ENCODE measurements at regions not wholly inside any gene's neighbourhood (a gene's known extent, or its start where the extent isn't known, plus 50 kb on each side); places are given as distances from the start of the nearest gene placed in this dataset.
A peak's percentile ranks its signal among the peaks of the same experiment; 100 is the strongest.

DNA sequence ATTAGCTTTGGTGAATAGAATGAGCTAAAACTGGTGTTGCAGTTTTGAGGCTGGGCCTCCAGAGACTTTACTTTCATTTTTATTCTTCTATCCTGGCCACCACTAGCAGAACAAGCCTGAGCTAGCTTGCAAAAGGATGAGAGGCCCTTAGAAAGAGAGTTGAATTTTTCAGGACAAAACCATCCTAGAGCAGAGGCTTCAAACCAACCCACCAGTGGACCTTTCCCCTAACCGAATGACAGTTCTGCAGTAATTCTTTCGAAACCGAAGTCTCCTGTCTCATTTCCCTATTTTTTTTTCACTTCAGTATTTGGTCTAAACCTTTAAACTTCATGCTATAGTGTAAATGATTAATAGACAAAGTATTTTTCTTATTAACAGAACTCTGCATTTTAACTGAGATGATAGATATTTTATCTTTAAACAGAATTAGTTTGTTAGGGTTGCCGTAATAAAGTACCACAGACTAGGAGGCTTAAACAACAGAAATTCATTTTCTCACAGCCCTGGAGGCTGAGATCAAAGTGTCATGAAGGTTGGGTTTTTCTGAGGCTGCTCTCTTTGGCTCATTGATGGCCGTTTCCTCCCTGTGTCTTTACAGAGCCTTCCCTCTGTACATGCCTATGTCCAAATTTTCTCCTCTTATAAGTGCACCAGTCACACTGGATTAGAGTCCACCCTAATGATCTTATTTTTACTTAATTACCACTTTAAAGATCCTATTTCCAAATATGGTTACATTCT lies 80.6 kb upstream of the PAK5 start:
- TF ChIP-seq, protein P1, sequence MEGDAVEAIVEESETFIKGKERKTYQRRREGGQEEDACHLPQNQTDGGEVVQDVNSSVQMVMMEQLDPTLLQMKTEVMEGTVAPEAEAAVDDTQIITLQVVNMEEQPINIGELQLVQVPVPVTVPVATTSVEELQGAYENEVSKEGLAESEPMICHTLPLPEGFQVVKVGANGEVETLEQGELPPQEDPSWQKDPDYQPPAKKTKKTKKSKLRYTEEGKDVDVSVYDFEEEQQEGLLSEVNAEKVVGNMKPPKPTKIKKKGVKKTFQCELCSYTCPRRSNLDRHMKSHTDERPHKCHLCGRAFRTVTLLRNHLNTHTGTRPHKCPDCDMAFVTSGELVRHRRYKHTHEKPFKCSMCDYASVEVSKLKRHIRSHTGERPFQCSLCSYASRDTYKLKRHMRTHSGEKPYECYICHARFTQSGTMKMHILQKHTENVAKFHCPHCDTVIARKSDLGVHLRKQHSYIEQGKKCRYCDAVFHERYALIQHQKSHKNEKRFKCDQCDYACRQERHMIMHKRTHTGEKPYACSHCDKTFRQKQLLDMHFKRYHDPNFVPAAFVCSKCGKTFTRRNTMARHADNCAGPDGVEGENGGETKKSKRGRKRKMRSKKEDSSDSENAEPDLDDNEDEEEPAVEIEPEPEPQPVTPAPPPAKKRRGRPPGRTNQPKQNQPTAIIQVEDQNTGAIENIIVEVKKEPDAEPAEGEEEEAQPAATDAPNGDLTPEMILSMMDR (IDR thresholded peaks at IDR 0.05): no peak
- Histone ChIP-seq H3K4me1 (no peaks in the 10 kb centered on the region), H3K4me3 (no peak overlapping the region), H3K9me3 (no peaks in the 10 kb centered on the region), H3K36me3 (no peaks in the 10 kb centered on the region), H3K27ac (no peak overlapping the region), H3K27me3 (no peaks in the 10 kb centered on the region)
- ATAC-seq: no peak
- no peak for DNase-seq
- intact Hi-C loops (cut with DNase I): no loop called here

DNA sequence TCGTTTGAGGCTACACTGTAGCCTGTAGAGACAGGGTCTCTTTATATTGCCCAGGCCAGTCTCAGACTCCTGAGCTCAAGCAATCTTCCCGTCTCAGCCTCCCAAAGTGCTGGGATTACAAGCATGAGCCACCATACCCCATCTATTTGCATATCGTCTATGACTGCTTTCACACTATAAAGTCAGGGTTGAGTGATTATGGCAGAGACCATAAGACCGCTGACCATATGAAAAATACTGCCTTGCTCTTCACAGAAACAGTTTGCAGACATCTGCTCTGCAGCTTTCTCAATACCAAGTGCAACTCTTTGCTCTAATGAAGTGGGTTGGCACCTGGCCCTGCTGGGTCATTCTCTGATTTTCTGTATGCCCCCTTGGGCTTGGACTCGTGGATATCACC lies 79.5 kb upstream of the PAK5 start:
- intact Hi-C loops (cut with DNase I): no loop called here
- no peak overlapping the region for H3K27ac ChIP-seq
- ATAC-seq (no peak), DNase-seq (peak in 1 of 4 donors; percentile 14)
- no peaks in the 10 kb centered on the region for H3K9me3 ChIP-seq
- TF ChIP-seq, protein P1 (IDR thresholded peaks at IDR 0.05): no peak
- H3K36me3 ChIP-seq: no peaks in the 10 kb centered on the region
- no peak overlapping the region for H3K4me3 ChIP-seq
- H3K27me3 ChIP-seq: no peaks in the 10 kb centered on the region
- H3K4me1 ChIP-seq: no peaks in the 10 kb centered on the region

DNA sequence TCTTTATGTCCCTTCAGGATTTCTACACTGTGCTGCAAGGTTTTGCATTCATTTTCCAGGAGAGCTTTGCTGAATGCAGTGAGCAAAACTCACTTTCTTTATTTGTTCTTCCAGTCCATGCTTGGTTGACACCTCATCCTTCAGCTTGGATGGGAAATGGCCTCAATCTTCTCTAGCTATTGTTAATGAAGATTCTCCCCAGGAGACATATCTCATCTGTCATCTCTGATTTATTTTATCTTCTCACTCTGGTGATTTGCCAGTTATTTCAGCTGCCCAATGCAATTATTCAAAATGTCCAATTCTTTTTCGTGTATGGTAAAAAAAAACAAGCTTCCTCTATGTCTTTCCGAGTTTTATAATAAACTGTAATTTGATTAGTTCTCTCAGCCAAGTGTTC lies 77.9 kb upstream of the PAK5 start:
- TF ChIP-seq, protein P1 (IDR thresholded peaks at IDR 0.05): no peak
- no peak overlapping the region for H3K4me3 ChIP-seq
- DNase-seq (no peak), ATAC-seq (no peak)
- H3K36me3 ChIP-seq: no peaks in the 10 kb centered on the region
- H3K4me1 ChIP-seq: no peaks in the 10 kb centered on the region
- H3K27ac ChIP-seq: no peak overlapping the region
- peaks cover 0 to 8% of the 10 kb centered on the region in 2 donors for H3K27me3 ChIP-seq
- H3K9me3 ChIP-seq: no peaks in the 10 kb centered on the region
- intact Hi-C loops (cut with DNase I): no loop called here

DNA sequence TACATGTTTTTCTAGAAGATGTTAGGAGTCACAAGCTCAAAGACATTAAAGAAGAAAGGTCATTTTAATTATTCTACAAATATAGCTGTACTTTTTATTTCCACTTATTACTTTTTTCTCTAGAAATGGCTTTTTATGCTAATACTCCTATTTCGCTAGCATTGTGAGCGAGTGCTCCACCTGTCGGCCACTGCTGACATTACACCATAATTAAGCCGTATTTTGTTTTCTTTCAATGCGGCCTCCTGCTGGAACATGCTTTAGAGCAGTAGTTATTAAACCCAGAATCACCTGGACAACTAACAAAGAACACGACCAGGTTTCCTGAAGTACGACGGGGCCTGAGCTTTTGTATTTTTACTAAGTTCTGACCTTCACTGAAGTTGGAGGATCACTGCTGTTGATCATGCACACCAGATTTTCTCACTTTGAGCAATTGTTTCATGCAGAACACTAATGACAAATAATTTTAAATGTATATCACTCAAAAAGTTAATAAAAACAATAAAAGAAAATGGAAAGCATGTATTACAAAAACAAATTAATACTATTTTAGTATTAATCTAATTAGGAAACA lies 74.1 kb upstream of the PAK5 start:
- Histone ChIP-seq H3K36me3 (no peaks in the 10 kb centered on the region), H3K27ac (no peak overlapping the region), H3K4me3 (no peak overlapping the region), H3K9me3 (no peaks in the 10 kb centered on the region), H3K27me3 (peaks cover 0 to 13% of the 10 kb centered on the region in 2 donors), H3K4me1 (no peaks in the 10 kb centered on the region)
- ATAC-seq (peak; percentile 87), DNase-seq (peak in 2 of 4 donors; percentile 24 to 48)
- TF ChIP-seq, protein P1 (IDR thresholded peaks at IDR 0.05): peak; percentile 60 to 62
- intact Hi-C loops (cut with DNase I): no loop called here

DNA sequence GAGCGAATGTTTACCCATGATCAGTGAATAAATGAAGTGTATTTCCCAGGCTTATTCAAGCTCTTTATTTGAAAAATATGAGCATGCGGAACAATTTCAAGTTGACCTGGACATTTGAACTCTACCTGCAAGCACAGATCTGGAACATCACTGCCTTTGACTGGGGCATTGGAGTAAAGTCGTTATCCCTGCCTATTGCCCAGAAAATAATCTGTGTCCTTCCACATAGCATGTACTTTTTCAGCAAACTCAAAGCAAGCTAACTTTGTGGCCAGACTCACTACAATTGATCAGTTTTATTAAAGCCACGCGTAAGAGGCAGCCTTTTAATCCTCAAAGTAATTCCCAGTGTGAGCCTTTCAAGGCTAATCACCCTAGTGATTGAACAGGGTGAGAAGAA lies 73.4 kb upstream of the PAK5 start:
- intact Hi-C loops (cut with DNase I): no loop called here
- no peak for DNase-seq
- no peak overlapping the region for H3K27ac ChIP-seq
- peaks cover 0 to 13% of the 10 kb centered on the region in 2 donors for H3K27me3 ChIP-seq
- ATAC-seq: no peak
- H3K36me3 ChIP-seq: no peaks in the 10 kb centered on the region
- H3K4me3 ChIP-seq: no peak overlapping the region
- TF ChIP-seq, protein P1 (IDR thresholded peaks at IDR 0.05): no peak
- no peaks in the 10 kb centered on the region for H3K9me3 ChIP-seq
- H3K4me1 ChIP-seq: no peaks in the 10 kb centered on the region

Measured in left lung (tissue), 4 donors.